Glutamatergic neuron (in vitro differentiated cells): ENCODE measurements at regions not wholly inside any gene's neighbourhood (a gene's known extent, or its start where the extent isn't known, plus 50 kb on each side); places are given as distances from the start of the nearest gene placed in this dataset.

Source experiments
- DNase-seq: peaks from one replicate; pipeline ENCODE4 v3.0.0; 2022
- H3K27ac Mint-ChIP-seq: one replicate; pipeline ENCODE4 v1.8.0; 2020; ENCODE audit warnings: mild to moderate bottlenecking, mixed read lengths, inconsistent platforms; ENCODE audit not compliant: unreplicated experiment
- H3K27me3 Mint-ChIP-seq: one replicate; pipeline ENCODE4 v1.8.0; 2020; ENCODE audit warnings: mild to moderate bottlenecking, moderate library complexity, mixed read lengths, inconsistent platforms; ENCODE audit not compliant: unreplicated experiment
- H3K36me3 Mint-ChIP-seq: one replicate; pipeline ENCODE4 v1.8.0; 2020; ENCODE audit warnings: mild to moderate bottlenecking, mixed read lengths, inconsistent platforms; ENCODE audit not compliant: unreplicated experiment
- H3K4me1 Mint-ChIP-seq: one replicate; pipeline ENCODE4 v1.8.0; 2020; ENCODE audit warnings: mild to moderate bottlenecking, low read depth, mixed read lengths, inconsistent platforms; ENCODE audit not compliant: unreplicated experiment
- H3K4me3 Mint-ChIP-seq: one replicate; pipeline ENCODE4 v1.8.0; 2020; ENCODE audit warnings: mild to moderate bottlenecking, mixed read lengths, inconsistent platforms; ENCODE audit not compliant: unreplicated experiment
- H3K9me3 Mint-ChIP-seq: one replicate; pipeline ENCODE4 v1.8.0; 2020; ENCODE audit warnings: mild to moderate bottlenecking, moderate library complexity, mixed read lengths, inconsistent platforms; ENCODE audit not compliant: unreplicated experiment
- TF ChIP-seq, protein P1 (sequence below): fragments of 200-600 bp; sonication (generic); IDR thresholded peaks from one replicate; pipeline ENCODE4 v1.5.0; 2021; ENCODE audit not compliant: partially characterized antibody, unreplicated experiment

DNA sequence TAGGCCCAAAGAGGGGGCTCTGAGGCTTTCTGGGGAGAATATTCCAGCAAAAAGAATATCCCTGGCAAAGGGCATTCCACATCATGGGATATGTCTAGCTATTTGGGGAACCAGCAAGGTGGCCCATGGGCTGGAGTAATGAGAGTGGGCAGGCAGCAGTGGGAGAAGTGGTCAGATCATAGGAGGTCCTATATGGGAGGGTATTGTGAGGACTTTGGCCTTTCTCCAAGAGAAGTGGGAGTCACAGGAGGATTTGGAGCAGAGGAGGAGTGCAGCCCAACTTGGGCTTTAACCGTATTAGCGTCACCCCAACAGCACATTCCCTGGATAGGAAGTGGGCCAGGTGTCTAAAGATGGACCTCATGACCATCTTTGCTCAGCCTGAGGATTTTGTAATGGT, 151.4 kb downstream of the ENGASE start:
- Mint-ChIP-seq H3K4me3 (no peak overlapping the region), H3K9me3 (peaks cover 20% of the 10 kb centered on the region), H3K36me3 (peaks cover 3% of the 10 kb centered on the region), H3K27ac (no peak overlapping the region), H3K4me1 (peaks cover 31% of the 10 kb centered on the region), H3K27me3 (peaks cover 19% of the 10 kb centered on the region)
- DNase-seq: no peak
- TF ChIP-seq, protein P1, sequence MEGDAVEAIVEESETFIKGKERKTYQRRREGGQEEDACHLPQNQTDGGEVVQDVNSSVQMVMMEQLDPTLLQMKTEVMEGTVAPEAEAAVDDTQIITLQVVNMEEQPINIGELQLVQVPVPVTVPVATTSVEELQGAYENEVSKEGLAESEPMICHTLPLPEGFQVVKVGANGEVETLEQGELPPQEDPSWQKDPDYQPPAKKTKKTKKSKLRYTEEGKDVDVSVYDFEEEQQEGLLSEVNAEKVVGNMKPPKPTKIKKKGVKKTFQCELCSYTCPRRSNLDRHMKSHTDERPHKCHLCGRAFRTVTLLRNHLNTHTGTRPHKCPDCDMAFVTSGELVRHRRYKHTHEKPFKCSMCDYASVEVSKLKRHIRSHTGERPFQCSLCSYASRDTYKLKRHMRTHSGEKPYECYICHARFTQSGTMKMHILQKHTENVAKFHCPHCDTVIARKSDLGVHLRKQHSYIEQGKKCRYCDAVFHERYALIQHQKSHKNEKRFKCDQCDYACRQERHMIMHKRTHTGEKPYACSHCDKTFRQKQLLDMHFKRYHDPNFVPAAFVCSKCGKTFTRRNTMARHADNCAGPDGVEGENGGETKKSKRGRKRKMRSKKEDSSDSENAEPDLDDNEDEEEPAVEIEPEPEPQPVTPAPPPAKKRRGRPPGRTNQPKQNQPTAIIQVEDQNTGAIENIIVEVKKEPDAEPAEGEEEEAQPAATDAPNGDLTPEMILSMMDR: no peak

GRCh38 chr17:79224903-79225302, 150.3 kb downstream of the ENGASE start:
- no peak for DNase-seq
- no peaks in the 10 kb centered on the region for H3K36me3 Mint-ChIP-seq
- no peak overlapping the region for H3K4me3 Mint-ChIP-seq
- H3K9me3 Mint-ChIP-seq: peaks cover 24% of the 10 kb centered on the region
- H3K4me1 Mint-ChIP-seq: peaks cover 35% of the 10 kb centered on the region
- H3K27me3 Mint-ChIP-seq: peaks cover 19% of the 10 kb centered on the region
- H3K27ac Mint-ChIP-seq: peak overlapping the region; percentile 91
- TF ChIP-seq, protein P1: no peak

DNA sequence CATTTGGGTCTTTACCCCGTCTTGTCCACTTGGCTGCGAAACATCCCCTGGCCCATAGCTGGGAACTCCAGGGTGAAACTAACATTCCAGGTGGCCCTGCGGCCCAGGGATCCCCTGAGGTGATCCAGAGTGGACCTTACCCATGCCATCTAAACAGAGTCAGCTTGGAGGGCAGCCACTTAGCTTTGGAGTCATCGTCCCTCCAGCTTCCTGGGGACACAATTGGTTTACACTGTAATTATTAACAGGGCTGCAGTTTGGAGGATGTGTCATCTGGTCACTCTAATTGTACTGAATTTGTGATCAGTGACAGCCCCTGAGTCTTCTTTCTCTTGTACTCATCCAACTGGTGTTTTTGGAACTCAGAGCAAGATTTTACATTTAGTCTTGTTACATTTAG, 149.9 kb downstream of the ENGASE start:
- peaks cover 24% of the 10 kb centered on the region for H3K9me3 Mint-ChIP-seq
- H3K36me3 Mint-ChIP-seq: no peaks in the 10 kb centered on the region
- H3K4me3 Mint-ChIP-seq: peak overlapping the region; percentile 14
- peak overlapping the region; percentile 91 for H3K27ac Mint-ChIP-seq
- no peak for DNase-seq
- peaks cover 35% of the 10 kb centered on the region for H3K4me1 Mint-ChIP-seq
- TF ChIP-seq, protein P1: no peak
- peaks cover 21% of the 10 kb centered on the region for H3K27me3 Mint-ChIP-seq

DNA sequence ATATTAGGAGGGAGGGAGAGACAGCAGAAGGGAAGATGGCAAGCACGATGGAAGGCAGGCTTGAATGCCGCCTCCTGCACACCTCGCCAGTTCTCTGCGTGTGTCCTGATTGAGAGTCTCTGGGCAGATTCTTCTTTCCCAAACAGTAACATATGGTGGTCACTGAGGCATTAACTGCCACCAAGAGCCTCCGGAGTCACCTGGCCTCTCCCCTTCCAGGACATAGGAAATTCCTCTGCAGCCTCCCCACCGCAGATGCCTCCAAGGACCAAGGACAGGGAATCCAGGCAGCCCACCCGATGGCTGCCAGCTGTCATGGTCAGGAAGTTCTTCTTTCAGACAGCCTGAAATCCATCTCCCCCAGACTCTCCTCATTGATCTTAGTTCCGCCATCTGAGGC, 149.3 kb downstream of the ENGASE start:
- no peak for DNase-seq

GRCh38 chr17:79223471-79223870, 148.8 kb downstream of the ENGASE start:
- H3K4me3 Mint-ChIP-seq: peak overlapping the region; percentile 27
- H3K27me3 Mint-ChIP-seq: peaks cover 25% of the 10 kb centered on the region
- no peaks in the 10 kb centered on the region for H3K36me3 Mint-ChIP-seq
- TF ChIP-seq, protein P1: no peak
- DNase-seq: no peak
- H3K4me1 Mint-ChIP-seq: peaks cover 37% of the 10 kb centered on the region
- H3K27ac Mint-ChIP-seq: peak overlapping the region; percentile 91
- H3K9me3 Mint-ChIP-seq: peaks cover 24% of the 10 kb centered on the region

More for the DNA sequence above, 149.3 kb downstream of the ENGASE start:
- H3K27me3 Mint-ChIP-seq: peaks cover 25% of the 10 kb centered on the region
- H3K27ac Mint-ChIP-seq: peak overlapping the region; percentile 91
- no peaks in the 10 kb centered on the region for H3K36me3 Mint-ChIP-seq
- TF ChIP-seq, protein P1: no peak
- H3K4me3 Mint-ChIP-seq: peak overlapping the region; percentile 27
- H3K9me3 Mint-ChIP-seq: peaks cover 24% of the 10 kb centered on the region
- H3K4me1 Mint-ChIP-seq: peaks cover 38% of the 10 kb centered on the region
